Fibroblast of skin of left quadriceps (primary cell): ENCODE measurements at regions not wholly inside any gene's neighbourhood (a gene's known extent, or its start where the extent isn't known, plus 50 kb on each side); places are given as distances from the start of the nearest gene placed in this dataset.

Experiments
- DNase-seq, 2 experiments: peaks; one replicate each; pipeline ENCODE4 v3.0.0-alpha.2; 2013; ENCODE audit warnings: low read depth in 2 of 2

DNA sequence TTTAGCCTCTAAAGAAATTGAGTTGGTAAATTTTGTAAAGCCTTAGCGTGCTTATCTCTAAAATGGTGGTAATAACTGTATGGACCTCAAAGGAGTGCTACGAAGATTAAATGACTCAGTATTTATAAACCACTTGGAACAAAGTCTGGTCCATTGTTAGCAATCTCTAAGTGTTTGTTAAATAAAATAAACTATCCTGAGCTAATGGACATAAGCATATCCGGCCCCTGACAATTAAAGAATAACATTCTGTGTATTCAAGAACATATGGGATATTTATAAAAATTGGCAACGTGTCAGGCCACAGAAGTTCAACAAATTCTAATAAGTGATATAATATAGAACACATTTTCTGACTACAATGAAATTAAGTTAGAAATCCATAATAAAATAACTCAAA is 71.0 kb downstream of the MYEOV start:
- DNase-seq: peak; percentile 38 to 53

GRCh38 chr11:69365558-69365957 is 71.6 kb downstream of the MYEOV start:
- DNase-seq: no peak

GRCh38 chr11:69366591-69366990 is 72.6 kb downstream of the MYEOV start:
- DNase-seq: no peak

DNA sequence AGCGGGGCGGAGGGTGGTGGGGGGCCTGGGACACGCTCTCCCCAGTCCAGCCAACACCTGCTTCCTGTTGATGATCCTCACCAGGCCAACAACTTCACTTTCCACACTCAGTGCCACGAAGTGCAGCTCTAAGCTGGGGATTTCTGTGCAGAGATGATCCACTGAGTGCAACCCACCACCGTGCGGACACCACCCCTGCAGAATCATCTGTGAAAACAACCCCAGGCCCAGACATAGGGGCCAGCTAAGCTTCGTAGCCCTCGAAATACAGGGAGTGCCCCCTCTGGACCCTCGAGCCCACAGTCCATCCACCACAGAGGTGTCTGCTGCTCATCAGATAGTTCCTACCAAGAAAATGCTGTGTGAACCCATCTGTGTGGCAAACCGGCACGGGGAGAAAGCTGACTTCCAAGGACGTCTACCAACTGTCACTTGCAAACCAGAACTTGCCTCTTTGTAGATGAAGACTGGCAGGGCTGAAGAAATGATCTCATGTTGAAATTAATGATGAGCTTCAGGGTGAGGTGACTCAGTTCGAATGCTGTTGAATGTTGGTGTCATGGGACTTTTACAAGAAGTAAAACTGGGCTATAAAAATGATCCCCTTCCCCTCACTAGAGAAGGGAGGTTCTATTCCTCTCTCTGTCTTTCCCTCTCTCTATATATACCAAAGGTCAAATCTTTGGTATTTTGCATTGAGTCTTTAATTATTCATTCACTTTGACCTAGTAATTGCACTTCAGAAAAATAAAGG is 73.4 kb downstream of the MYEOV start:
- no peak for DNase-seq

GRCh38 chr11:69368119-69368880 is 74.3 kb downstream of the MYEOV start:
- no peak for DNase-seq

DNA sequence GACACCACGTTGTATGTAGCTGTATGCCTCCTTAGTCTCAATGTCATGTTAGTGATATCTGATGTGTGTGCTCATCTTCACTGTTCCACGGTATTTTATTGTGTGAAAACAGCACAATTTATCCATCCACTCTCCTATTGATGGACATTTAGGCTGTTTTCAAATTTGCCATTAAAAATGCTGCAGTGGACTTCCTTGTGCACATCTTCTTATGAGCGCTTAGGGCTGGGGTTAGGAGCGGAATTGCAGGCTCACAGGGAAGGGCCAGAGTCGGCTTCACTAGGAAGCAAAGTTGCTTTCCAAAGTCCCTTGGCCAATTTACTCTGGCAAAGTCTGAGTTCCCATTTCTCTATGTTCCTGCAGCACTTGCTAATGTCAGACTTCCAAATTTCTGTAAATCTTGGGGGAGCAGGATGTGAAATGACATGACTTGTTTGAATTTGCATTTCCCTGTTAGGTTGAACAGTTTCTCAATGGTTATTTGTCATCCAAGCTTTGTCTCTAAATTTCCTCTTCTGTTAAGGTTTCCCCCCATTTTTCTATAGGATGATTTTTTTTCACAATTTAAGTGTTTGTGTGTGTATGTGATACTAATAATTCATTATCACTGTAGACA is 75.4 kb downstream of the MYEOV start:
- DNase-seq: no peak

GRCh38 chr11:69369945-69370344 is 76.0 kb downstream of the MYEOV start:
- no peak for DNase-seq

GRCh38 chr11:69370984-69371709 is 77.2 kb downstream of the MYEOV start:
- no peak for DNase-seq

GRCh38 chr11:69371731-69372588 is 78.0 kb downstream of the MYEOV start:
- DNase-seq: no peak

GRCh38 chr11:69372589-69373250 is 78.8 kb downstream of the MYEOV start:
- no peak for DNase-seq

GRCh38 chr11:69373251-69373635 is 79.3 kb downstream of the MYEOV start:
- no peak for DNase-seq

GRCh38 chr11:69374110-69374945 is 80.4 kb downstream of the MYEOV start:
- DNase-seq: no peak

DNA sequence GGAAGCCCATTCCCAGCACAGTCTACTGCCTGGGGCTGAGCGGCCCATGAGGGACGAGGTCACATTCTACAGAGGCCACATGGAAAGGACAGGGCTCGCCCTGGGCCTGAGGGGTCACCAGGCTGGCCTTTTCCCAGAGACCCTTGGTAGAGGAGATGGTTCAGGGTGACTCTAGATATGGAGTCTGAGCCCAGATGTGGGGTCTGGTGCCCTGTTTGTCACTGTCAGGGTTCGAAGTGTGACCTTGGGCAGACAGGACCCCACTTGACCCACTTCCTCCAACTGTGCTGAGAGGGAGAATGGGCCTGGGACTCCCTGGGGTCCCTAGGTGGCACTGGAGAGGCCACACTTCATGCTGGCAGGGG is 81.0 kb downstream of the MYEOV start:
- DNase-seq: no peak

- no peak for DNase-seq
These were observed 81.6 kb downstream of the MYEOV start for GRCh38 chr11:69375316-69376154.

DNA sequence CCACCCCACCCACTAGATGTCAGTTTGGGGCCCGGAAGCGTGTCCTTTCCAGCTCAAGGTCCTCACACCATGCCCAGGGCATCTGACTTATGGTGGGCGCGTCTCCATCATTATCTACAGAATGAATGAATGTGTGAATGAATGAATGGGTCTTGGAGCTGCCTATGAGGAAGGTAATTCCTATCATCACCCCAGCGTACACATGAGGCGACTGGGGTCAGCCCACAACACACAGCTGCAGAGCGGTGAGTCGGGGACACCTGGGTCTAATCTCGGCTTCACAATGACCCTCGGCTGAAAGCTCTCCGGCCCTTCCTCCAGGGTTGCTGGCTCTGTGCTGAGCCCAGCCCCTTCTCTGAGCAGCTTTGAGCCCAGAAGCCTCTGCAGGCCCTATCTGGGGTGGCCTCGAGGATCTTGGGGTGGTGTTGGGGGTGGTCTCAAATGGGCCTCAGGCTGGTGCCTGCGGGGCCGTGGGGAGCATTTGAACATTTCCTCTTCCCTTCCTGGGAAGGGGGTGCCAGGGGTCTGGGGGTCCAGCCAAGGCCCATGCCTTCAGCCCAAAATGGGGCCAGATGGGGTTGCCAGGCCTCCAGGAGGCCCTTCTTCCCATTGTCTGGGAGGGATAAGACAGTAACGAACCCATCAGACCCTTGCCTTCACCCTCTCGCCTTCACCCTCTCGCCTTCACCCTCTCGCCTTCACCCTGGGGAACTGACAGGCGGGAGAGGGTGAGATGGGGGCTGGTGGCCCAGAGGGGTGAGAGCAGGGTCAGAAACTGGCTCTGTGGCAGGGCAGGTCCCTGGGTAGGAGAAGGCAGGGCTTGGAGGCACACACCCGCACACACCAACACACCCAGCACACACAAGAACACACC is 82.4 kb downstream of the MYEOV start:
- DNase-seq: no peak

- no peak for DNase-seq
These were observed 83.3 kb downstream of the MYEOV start for GRCh38 chr11:69377029-69377952.

DNA sequence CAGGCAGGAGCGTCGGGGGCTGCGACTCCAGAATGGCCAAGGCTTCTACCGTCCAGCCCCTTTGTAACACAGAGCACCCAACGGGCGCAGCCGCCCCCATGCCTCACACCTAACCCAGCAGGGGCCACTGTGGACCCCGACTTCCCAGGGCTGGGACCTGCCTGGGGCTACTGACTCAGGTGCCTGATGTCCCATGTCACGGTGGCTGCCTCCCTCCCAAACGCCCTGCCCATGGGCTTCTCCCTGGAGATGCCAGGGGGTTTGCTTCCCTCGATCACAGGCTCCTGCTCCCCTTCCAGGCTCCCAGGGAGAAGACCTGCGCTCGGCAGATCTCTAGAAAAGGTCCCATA is 84.0 kb downstream of the MYEOV start:
- DNase-seq: no peak
